WTC11 (cell line): ENCODE measurements at regions not wholly inside any gene's neighbourhood (a gene's known extent, or its start where the extent isn't known, plus 50 kb on each side); places are given as distances from the start of the nearest gene placed in this dataset.

Source experiments
- ATAC-seq: fragments of 200-7000 bp; cut with Tn5 transposase; 2 replicates; pipeline ENCODE4 v1.10.0; 2021; ENCODE audit warnings: mild to moderate bottlenecking, moderate library complexity
- CTCF ChIA-PET: fragments of 300-600 bp; sonication (Branson Sonifier 250); formaldehyde crosslinking; loops from one replicate; lab custom pipeline; 2021; ENCODE audit warnings: antibody characterized with exemption; lab: Charles Lee
- POLR2A ChIA-PET: fragments of 350-600 bp; sonication (Branson Sonifier 250); formaldehyde crosslinking; loops from one replicate; lab custom pipeline; 2021; ENCODE audit warnings: antibody characterized with exemption; lab: Charles Lee
- DNase-seq: peaks from one replicate; pipeline ENCODE4 v3.0.0; 2021; ENCODE audit warnings: low spot score
- H3K27ac Mint-ChIP-seq: 2 replicates; pipeline ENCODE4 v1.8.0; 2021; ENCODE audit warnings: mixed read lengths
- H3K27me3 Mint-ChIP-seq: 2 replicates; pipeline ENCODE4 v1.8.0; 2021; ENCODE audit warnings: low read depth, mild to moderate bottlenecking, moderate library complexity, mixed read lengths
- H3K36me3 Mint-ChIP-seq: 2 replicates; pipeline ENCODE4 v1.8.0; 2021; ENCODE audit warnings: mixed read lengths
- H3K4me1 Mint-ChIP-seq: 2 replicates; pipeline ENCODE4 v1.8.0; 2022; ENCODE audit warnings: mixed read lengths
- H3K4me3 Mint-ChIP-seq: 2 replicates; pipeline ENCODE4 v1.8.0; 2021; ENCODE audit warnings: mild to moderate bottlenecking, moderate library complexity, mixed read lengths
- H3K9me3 Mint-ChIP-seq: 2 replicates; pipeline ENCODE4 v1.8.0; 2021; ENCODE audit warnings: mixed read lengths
- CBFB ChIP-seq: sonication (generic); formaldehyde crosslinking; IDR thresholded peaks from 2 replicates; pipeline ENCODE4 v1.8.1; 2022; ENCODE audit warnings: mild to moderate bottlenecking, low read depth, missing genetic modification reagents
- E2F4 ChIP-seq: sonication (generic); formaldehyde crosslinking; IDR thresholded peaks from 2 replicates; pipeline ENCODE4 v1.8.1; 2022; ENCODE audit warnings: low read depth, mild to moderate bottlenecking, moderate library complexity, missing genetic modification reagents, borderline replicate concordance
- EMX1 ChIP-seq: fragments of 250-450 bp; sonication (Bioruptor Pico); IDR thresholded peaks from 2 replicates; pipeline ENCODE4 v1.8.0; 2021; ENCODE audit warnings: mild to moderate bottlenecking
- FOXP1 ChIP-seq: sonication (generic); formaldehyde crosslinking; IDR thresholded peaks from 2 replicates; pipeline ENCODE4 v1.8.0; 2022; ENCODE audit warnings: missing genetic modification reagents, mild to moderate bottlenecking, moderate library complexity, borderline replicate concordance
- GABPB1 ChIP-seq: sonication (generic); formaldehyde crosslinking; IDR thresholded peaks from 2 replicates; pipeline ENCODE4 v1.8.1; 2023; ENCODE audit warnings: mild to moderate bottlenecking, missing genetic modification reagents
- NR1H2 ChIP-seq: sonication (generic); formaldehyde crosslinking; IDR thresholded peaks from 2 replicates; pipeline ENCODE4 v1.9.0; 2021; ENCODE audit warnings: mild to moderate bottlenecking, moderate library complexity, missing genetic modification reagents
- SP1 ChIP-seq: sonication (generic); formaldehyde crosslinking; conservative IDR thresholded peaks from 2 replicates; pipeline ENCODE4 v1.8.1; 2022; ENCODE audit warnings: missing genetic modification reagents
- USF2 ChIP-seq: sonication (generic); formaldehyde crosslinking; IDR thresholded peaks from 2 replicates; pipeline ENCODE4 v1.8.1; 2023; ENCODE audit warnings: mild to moderate bottlenecking, missing genetic modification reagents, moderate library complexity
- ZNF121 ChIP-seq: sonication (generic); formaldehyde crosslinking; IDR thresholded peaks from 2 replicates; pipeline ENCODE4 v1.8.0; 2023; ENCODE audit warnings: missing genetic modification reagents
- ZNF138 ChIP-seq: sonication (generic); formaldehyde crosslinking; conservative IDR thresholded peaks from 2 replicates; pipeline ENCODE4 v1.8.1; 2022; ENCODE audit warnings: mild to moderate bottlenecking, moderate library complexity, missing genetic modification reagents
- ZNF263 ChIP-seq: sonication (generic); formaldehyde crosslinking; IDR thresholded peaks from 2 replicates; pipeline ENCODE4 v1.8.1; 2022; ENCODE audit warnings: low read depth, mild to moderate bottlenecking, moderate library complexity, missing genetic modification reagents
- ZNF423 ChIP-seq: fragments of 250-450 bp; sonication (Bioruptor Pico); IDR thresholded peaks from 2 replicates; pipeline ENCODE4 v2.1.2; 2022; ENCODE audit warnings: mild to moderate bottlenecking, moderate library complexity
- ZNF512 ChIP-seq: sonication (generic); formaldehyde crosslinking; IDR thresholded peaks from 2 replicates; pipeline ENCODE4 v1.8.1; 2022; ENCODE audit warnings: missing genetic modification reagents, borderline replicate concordance
- TF ChIP-seq, protein P1 (sequence below): sonication (generic); formaldehyde crosslinking; IDR thresholded peaks from 2 replicates; pipeline ENCODE4 v1.8.0; 2022; ENCODE audit warnings: mild to moderate bottlenecking, missing genetic modification reagents
- TF ChIP-seq, protein P2 (sequence below): sonication (generic); formaldehyde crosslinking; IDR thresholded peaks from 2 replicates; pipeline ENCODE4 v1.8.1; 2022; ENCODE audit warnings: mild to moderate bottlenecking, moderate library complexity, missing genetic modification reagents
- TF ChIP-seq, protein P3 (sequence below): fragments of 250-450 bp; sonication (Bioruptor Pico); IDR thresholded peaks from 2 replicates; pipeline ENCODE4 v1.9.0; 2021; ENCODE audit warnings: moderate library complexity, mild to moderate bottlenecking, inconsistent platforms, borderline replicate concordance
- TF ChIP-seq, protein P4 (sequence below): sonication (generic); formaldehyde crosslinking; IDR thresholded peaks from 2 replicates; pipeline ENCODE4 v1.8.0; 2022; ENCODE audit warnings: missing genetic modification reagents
- TF ChIP-seq, protein P5 (sequence below): sonication (generic); formaldehyde crosslinking; IDR thresholded peaks from 2 replicates; pipeline ENCODE4 v1.8.1; 2023; ENCODE audit warnings: mild to moderate bottlenecking, missing genetic modification reagents, borderline replicate concordance

DNA sequence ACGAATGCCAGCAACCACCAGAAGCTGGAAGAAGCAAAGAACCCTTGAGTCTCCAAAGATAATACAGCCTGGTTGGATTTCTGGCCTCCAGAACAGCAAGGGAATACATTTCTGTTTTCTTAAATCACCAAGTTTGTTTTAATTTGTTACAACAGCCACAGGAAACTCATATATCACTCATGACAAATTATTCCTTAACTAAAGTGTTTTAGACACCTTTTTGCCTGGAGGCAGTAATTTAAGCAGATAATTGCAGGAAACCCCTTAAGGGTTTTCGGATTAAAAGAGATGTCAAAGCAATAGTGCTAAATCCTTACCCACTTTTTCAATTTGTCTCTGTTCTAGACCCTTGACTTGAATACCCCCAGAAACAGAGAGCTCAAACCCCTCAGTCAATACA lies 1050.0 kb downstream of the EPHA7 start (continued):
- TF ChIP-seq, protein P1, sequence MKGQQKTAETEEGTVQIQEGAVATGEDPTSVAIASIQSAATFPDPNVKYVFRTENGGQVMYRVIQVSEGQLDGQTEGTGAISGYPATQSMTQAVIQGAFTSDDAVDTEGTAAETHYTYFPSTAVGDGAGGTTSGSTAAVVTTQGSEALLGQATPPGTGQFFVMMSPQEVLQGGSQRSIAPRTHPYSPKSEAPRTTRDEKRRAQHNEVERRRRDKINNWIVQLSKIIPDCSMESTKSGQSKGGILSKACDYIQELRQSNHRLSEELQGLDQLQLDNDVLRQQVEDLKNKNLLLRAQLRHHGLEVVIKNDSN (CRISPR knock-in tag) = no peak
- TF ChIP-seq CBFB (CRISPR knock-in tag) (no peak), ZNF423 (CRISPR knock-in tag) (no peak), USF2 (CRISPR knock-in tag) (no peak), ZNF121 (CRISPR knock-in tag) (no peak)

DNA sequence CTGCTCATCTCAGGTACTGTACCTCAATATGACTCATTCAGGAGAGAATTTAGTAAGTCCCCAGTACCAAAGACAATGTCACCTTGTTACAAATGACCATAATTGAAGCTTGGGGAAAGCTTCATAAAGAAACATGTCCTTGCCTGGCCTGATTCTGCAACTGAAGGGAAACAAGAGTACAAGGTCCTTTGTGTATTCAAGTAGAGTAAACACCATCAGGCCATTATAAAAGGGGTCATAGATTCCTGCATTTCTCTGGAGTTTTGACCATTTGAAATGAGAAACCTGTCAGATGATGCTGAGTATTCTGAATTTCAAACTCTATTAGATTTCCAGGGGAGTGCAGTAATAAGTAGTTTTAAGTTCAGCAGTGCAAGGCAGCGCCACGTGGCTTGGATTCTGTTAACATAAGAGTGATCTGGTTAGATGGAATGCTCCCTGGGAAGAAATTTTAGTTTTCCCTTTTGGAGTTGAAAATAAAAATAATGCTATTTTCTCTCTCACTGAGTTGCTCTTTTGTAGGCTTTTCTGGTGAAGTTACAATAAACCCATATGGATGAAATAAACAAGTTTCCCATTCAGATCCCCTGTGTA lies 1054.3 kb downstream of the EPHA7 start:
- POLR2A ChIA-PET = no interaction called here
- H3K9me3 Mint-ChIP-seq = peaks cover 5% of the 10 kb centered on the region

GRCh38 chr6:92363111-92363510 lies 1056.2 kb downstream of the EPHA7 start:
- POLR2A ChIA-PET = no interaction called here
- TF ChIP-seq ZNF512 (CRISPR knock-in tag) (no peak), ZNF423 (CRISPR knock-in tag) (no peak), E2F4 (CRISPR knock-in tag) (no peak), SP1 (CRISPR knock-in tag) (no peak), ZNF263 (CRISPR knock-in tag) (no peak), NR1H2 (CRISPR knock-in tag) (no peak), ZNF138 (CRISPR knock-in tag) (no peak), CBFB (CRISPR knock-in tag) (no peak), EMX1 (CRISPR knock-in tag) (no peak)
- TF ChIP-seq, protein P2, sequence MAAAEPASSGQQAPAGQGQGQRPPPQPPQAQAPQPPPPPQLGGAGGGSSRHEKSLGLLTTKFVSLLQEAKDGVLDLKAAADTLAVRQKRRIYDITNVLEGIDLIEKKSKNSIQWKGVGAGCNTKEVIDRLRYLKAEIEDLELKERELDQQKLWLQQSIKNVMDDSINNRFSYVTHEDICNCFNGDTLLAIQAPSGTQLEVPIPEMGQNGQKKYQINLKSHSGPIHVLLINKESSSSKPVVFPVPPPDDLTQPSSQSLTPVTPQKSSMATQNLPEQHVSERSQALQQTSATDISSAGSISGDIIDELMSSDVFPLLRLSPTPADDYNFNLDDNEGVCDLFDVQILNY (CRISPR knock-in tag) = no peak
- TF ChIP-seq, protein P3, sequence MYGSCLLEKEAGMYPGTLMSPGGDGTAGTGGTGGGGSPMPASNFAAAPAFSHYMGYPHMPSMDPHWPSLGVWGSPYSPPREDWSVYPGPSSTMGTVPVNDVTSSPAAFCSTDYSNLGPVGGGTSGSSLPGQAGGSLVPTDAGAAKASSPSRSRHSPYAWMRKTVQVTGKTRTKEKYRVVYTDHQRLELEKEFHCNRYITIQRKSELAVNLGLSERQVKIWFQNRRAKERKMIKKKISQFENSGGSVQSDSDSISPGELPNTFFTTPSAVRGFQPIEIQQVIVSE = no peak
- TF ChIP-seq, protein P4, sequence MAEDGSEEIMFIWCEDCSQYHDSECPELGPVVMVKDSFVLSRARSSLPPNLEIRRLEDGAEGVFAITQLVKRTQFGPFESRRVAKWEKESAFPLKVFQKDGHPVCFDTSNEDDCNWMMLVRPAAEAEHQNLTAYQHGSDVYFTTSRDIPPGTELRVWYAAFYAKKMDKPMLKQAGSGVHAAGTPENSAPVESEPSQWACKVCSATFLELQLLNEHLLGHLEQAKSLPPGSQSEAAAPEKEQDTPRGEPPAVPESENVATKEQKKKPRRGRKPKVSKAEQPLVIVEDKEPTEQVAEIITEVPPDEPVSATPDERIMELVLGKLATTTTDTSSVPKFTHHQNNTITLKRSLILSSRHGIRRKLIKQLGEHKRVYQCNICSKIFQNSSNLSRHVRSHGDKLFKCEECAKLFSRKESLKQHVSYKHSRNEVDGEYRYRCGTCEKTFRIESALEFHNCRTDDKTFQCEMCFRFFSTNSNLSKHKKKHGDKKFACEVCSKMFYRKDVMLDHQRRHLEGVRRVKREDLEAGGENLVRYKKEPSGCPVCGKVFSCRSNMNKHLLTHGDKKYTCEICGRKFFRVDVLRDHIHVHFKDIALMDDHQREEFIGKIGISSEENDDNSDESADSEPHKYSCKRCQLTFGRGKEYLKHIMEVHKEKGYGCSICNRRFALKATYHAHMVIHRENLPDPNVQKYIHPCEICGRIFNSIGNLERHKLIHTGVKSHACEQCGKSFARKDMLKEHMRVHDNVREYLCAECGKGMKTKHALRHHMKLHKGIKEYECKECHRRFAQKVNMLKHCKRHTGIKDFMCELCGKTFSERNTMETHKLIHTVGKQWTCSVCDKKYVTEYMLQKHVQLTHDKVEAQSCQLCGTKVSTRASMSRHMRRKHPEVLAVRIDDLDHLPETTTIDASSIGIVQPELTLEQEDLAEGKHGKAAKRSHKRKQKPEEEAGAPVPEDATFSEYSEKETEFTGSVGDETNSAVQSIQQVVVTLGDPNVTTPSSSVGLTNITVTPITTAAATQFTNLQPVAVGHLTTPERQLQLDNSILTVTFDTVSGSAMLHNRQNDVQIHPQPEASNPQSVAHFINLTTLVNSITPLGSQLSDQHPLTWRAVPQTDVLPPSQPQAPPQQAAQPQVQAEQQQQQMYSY (CRISPR knock-in tag) = no peak

More for the DNA sequence above, 1054.3 kb downstream of the EPHA7 start:
- H3K4me3 Mint-ChIP-seq = no peak overlapping the region
- no peaks in the 10 kb centered on the region for H3K27me3 Mint-ChIP-seq
- H3K4me1 Mint-ChIP-seq = peaks cover 13% of the 10 kb centered on the region
- no peak for ATAC-seq
- CTCF ChIA-PET = no interaction called here
- TF ChIP-seq FOXP1 (CRISPR knock-in tag) (no peak), GABPB1 (CRISPR knock-in tag) (peak; percentile 68)
- TF ChIP-seq, protein P5, sequence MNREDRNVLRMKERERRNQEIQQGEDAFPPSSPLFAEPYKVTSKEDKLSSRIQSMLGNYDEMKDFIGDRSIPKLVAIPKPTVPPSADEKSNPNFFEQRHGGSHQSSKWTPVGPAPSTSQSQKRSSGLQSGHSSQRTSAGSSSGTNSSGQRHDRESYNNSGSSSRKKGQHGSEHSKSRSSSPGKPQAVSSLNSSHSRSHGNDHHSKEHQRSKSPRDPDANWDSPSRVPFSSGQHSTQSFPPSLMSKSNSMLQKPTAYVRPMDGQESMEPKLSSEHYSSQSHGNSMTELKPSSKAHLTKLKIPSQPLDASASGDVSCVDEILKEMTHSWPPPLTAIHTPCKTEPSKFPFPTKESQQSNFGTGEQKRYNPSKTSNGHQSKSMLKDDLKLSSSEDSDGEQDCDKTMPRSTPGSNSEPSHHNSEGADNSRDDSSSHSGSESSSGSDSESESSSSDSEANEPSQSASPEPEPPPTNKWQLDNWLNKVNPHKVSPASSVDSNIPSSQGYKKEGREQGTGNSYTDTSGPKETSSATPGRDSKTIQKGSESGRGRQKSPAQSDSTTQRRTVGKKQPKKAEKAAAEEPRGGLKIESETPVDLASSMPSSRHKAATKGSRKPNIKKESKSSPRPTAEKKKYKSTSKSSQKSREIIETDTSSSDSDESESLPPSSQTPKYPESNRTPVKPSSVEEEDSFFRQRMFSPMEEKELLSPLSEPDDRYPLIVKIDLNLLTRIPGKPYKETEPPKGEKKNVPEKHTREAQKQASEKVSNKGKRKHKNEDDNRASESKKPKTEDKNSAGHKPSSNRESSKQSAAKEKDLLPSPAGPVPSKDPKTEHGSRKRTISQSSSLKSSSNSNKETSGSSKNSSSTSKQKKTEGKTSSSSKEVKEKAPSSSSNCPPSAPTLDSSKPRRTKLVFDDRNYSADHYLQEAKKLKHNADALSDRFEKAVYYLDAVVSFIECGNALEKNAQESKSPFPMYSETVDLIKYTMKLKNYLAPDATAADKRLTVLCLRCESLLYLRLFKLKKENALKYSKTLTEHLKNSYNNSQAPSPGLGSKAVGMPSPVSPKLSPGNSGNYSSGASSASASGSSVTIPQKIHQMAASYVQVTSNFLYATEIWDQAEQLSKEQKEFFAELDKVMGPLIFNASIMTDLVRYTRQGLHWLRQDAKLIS = no peak
- H3K27ac Mint-ChIP-seq = no peak overlapping the region
- DNase-seq = no peak
- no peaks in the 10 kb centered on the region; the same call in 1 of the 2 replicates for H3K36me3 Mint-ChIP-seq

More at GRCh38 chr6:92363111-92363510, 1056.2 kb downstream of the EPHA7 start:
- H3K27ac Mint-ChIP-seq = no peak overlapping the region
- H3K4me3 Mint-ChIP-seq = no peak overlapping the region
- CTCF ChIA-PET = no interaction called here
- H3K36me3 Mint-ChIP-seq = no peaks in the 10 kb centered on the region; the same call in 1 of the 2 replicates
- no peaks in the 10 kb centered on the region for H3K27me3 Mint-ChIP-seq
- H3K9me3 Mint-ChIP-seq = peaks cover 5% of the 10 kb centered on the region
- no peak for DNase-seq
- no peak for ATAC-seq
- H3K4me1 Mint-ChIP-seq = peaks cover 13% of the 10 kb centered on the region
